Suprapubic skin (tissue), 4 donors: ENCODE measurements at regions not wholly inside any gene's neighbourhood (a gene's known extent, or its start where the extent isn't known, plus 50 kb on each side); places are given as distances from the start of the nearest gene placed in this dataset.

Source experiments
- DNase-seq, 2 donors: peaks; one replicate each; pipeline ENCODE4 v3.0.0-alpha.2; 2019; ENCODE audit warnings: low spot score in 2 of 2
- H3K27ac ChIP-seq: fragments of 200-600 bp; sonication (generic); one replicate; pipeline ENCODE4 v1.5.1; 2019
- H3K27me3 ChIP-seq: fragments of 200-600 bp; sonication (generic); one replicate; pipeline ENCODE4 v1.5.1; 2019
- H3K36me3 ChIP-seq: fragments of 200-600 bp; sonication (generic); one replicate; pipeline ENCODE4 v1.5.1; 2019
- H3K4me1 ChIP-seq: fragments of 200-600 bp; sonication (generic); one replicate; pipeline ENCODE4 v1.5.1; 2019
- H3K4me3 ChIP-seq: fragments of 200-600 bp; sonication (generic); one replicate; pipeline ENCODE4 v1.5.1; 2019; ENCODE audit warnings: mild to moderate bottlenecking
- H3K9me3 ChIP-seq: fragments of 200-600 bp; sonication (generic); one replicate; pipeline ENCODE4 v1.5.1; 2019
- CTCF ChIP-seq, 2 donors: fragments of 200-600 bp in 1 of 2; fragments of 450-650 bp in 1 of 2; sonication (generic) in 1 of 2; IDR thresholded peaks; one replicate each; pipeline ENCODE4 v1.5.1; 2016 to 2019; ENCODE audit warnings: antibody characterized with exemption in 2 of 2, mild to moderate bottlenecking in 1 of 2, moderate library complexity in 1 of 2
- EP300 ChIP-seq: sonication (generic); formaldehyde crosslinking; IDR thresholded peaks from one replicate; pipeline ENCODE4 v1.6.1; 2017; ENCODE audit warnings: antibody characterized with exemption
- POLR2A ChIP-seq, 2 donors: fragments of 450-650 bp; IDR thresholded peaks; one replicate each; pipeline ENCODE4 v1.6.1; 2017; ENCODE audit warnings: antibody characterized with exemption in 2 of 2, mild to moderate bottlenecking in 2 of 2, moderate library complexity in 2 of 2
- POLR2AphosphoS5 ChIP-seq, 3 donors: sonication (generic); formaldehyde crosslinking; IDR thresholded peaks; one replicate each; pipeline ENCODE4 v1.6.1; 2017; ENCODE audit warnings: antibody characterized with exemption in 3 of 3
- WGBS: methylation state at CpG from one replicate; pipeline ENCODE4 v1.1.5; 2018; 5-methylcytosine and 5-hydroxymethylcytosine counted together

GRCh38 chr6:2363211-2363610, 117.8 kb upstream of the GMDS start:
- 57% methylated on average over 3 of the region's 3 CpGs for WGBS
- Histone ChIP-seq H3K27ac (no peak overlapping the region), H3K4me1 (no peaks in the 10 kb centered on the region), H3K4me3 (no peak overlapping the region), H3K9me3 (no peaks in the 10 kb centered on the region), H3K27me3 (no peaks in the 10 kb centered on the region), H3K36me3 (no peaks in the 10 kb centered on the region)
- no peak for TF ChIP-seq EP300
- no peak for TF ChIP-seq POLR2A (IDR thresholded peaks at IDR 0.05)
- TF ChIP-seq POLR2AphosphoS5 (IDR thresholded peaks at IDR 0.05) = no peak
- no peak for TF ChIP-seq CTCF (IDR thresholded peaks at IDR 0.05)
- no peak for DNase-seq

GRCh38 chr6:2361195-2361594, 115.8 kb upstream of the GMDS start:
- no peak for DNase-seq
- Histone ChIP-seq H3K4me3 (no peak overlapping the region), H3K36me3 (no peaks in the 10 kb centered on the region), H3K9me3 (no peaks in the 10 kb centered on the region), H3K4me1 (no peaks in the 10 kb centered on the region), H3K27ac (no peak overlapping the region), H3K27me3 (no peaks in the 10 kb centered on the region)
- TF ChIP-seq EP300 (no peak), CTCF (IDR thresholded peaks at IDR 0.05) (no peak)
- WGBS = 96% methylated on average over 5 of the region's 5 CpGs

DNA sequence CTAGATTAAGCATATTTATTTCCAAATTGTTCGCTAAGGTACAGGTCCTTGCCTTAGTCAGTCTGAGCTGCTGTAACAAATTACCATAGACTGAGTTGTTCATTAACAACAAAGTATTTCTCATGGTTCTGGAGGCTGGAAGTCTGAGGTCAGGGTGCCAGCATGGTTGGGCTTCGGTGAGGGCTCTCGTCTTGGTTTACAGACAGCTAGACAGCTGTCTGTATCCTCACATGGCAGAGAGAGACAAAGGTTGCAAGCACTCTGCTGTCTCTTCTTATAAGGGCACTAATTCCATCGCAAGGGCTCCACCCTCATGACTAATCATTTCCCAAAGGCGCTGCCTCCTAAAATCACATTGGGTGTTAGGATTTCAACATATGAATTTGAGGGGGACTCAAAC, 115.3 kb upstream of the GMDS start:
- 93% methylated on average over 5 of the region's 5 CpGs for WGBS
- Histone ChIP-seq H3K4me1 (no peaks in the 10 kb centered on the region), H3K9me3 (no peaks in the 10 kb centered on the region), H3K36me3 (no peaks in the 10 kb centered on the region), H3K27ac (no peak overlapping the region), H3K4me3 (no peak overlapping the region), H3K27me3 (no peaks in the 10 kb centered on the region)
- DNase-seq = no peak
- no peak for TF ChIP-seq CTCF (IDR thresholded peaks at IDR 0.05)
- TF ChIP-seq POLR2AphosphoS5 (IDR thresholded peaks at IDR 0.05) = no peak
- TF ChIP-seq EP300 = no peak
- no peak for TF ChIP-seq POLR2A (IDR thresholded peaks at IDR 0.05)

GRCh38 chr6:2360126-2360525, 114.7 kb upstream of the GMDS start:
- H3K4me1 ChIP-seq = no peaks in the 10 kb centered on the region
- no peaks in the 10 kb centered on the region for H3K36me3 ChIP-seq
- 96% methylated on average over 5 of the region's 5 CpGs for WGBS
- no peaks in the 10 kb centered on the region for H3K9me3 ChIP-seq
- no peak overlapping the region for H3K4me3 ChIP-seq
- TF ChIP-seq POLR2A (IDR thresholded peaks at IDR 0.05) = no peak
- no peak for TF ChIP-seq EP300
- TF ChIP-seq POLR2AphosphoS5 (IDR thresholded peaks at IDR 0.05) = no peak
- no peak for TF ChIP-seq CTCF (IDR thresholded peaks at IDR 0.05)
- H3K27me3 ChIP-seq = no peaks in the 10 kb centered on the region
- H3K27ac ChIP-seq = no peak overlapping the region
- no peak for DNase-seq

DNA sequence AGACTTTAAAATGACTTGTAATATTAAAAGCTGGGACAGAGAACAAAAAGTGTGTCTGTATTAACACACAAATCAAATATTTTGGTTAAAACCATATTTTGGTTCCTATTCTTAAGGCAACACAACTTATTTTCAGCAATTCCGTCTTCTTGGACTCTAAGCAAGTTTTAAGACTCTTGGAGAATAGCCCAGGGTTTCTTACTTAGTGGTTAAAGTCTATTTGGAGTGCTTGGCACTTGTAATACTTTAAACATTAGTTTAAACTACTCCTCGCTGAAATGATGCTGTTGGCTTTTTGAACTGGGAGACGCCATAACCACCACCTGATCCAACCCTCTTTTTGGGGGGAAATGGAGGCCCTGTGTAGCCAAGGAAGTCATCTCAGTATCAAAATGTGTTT, 109.7 kb upstream of the GMDS start:
- H3K27me3 ChIP-seq = no peaks in the 10 kb centered on the region
- no peaks in the 10 kb centered on the region for H3K4me1 ChIP-seq
- no peak overlapping the region for H3K27ac ChIP-seq
- H3K9me3 ChIP-seq = no peaks in the 10 kb centered on the region
- H3K4me3 ChIP-seq = no peak overlapping the region
- no peaks in the 10 kb centered on the region for H3K36me3 ChIP-seq
- 78% methylated on average over 3 of the region's 3 CpGs for WGBS
- no peak for DNase-seq
- TF ChIP-seq CTCF (IDR thresholded peaks at IDR 0.05) (no peak), POLR2AphosphoS5 (IDR thresholded peaks at IDR 0.05) (no peak), EP300 (no peak), POLR2A (IDR thresholded peaks at IDR 0.05) (no peak)
